Esophagus mucosa (tissue), 1 donor: ENCODE measurements at regions not wholly inside any gene's neighbourhood (a gene's known extent, or its start where the extent isn't known, plus 50 kb on each side); places are given as distances from the start of the nearest gene placed in this dataset.

ENCODE experiments used
- ATAC-seq: fragments of 200-7000 bp; cut with Tn5 transposase; one replicate; pipeline ENCODE4 v1.9.1; 2020
- donor health status: DM: yes; HTN: yes; CAD: no.

DNA sequence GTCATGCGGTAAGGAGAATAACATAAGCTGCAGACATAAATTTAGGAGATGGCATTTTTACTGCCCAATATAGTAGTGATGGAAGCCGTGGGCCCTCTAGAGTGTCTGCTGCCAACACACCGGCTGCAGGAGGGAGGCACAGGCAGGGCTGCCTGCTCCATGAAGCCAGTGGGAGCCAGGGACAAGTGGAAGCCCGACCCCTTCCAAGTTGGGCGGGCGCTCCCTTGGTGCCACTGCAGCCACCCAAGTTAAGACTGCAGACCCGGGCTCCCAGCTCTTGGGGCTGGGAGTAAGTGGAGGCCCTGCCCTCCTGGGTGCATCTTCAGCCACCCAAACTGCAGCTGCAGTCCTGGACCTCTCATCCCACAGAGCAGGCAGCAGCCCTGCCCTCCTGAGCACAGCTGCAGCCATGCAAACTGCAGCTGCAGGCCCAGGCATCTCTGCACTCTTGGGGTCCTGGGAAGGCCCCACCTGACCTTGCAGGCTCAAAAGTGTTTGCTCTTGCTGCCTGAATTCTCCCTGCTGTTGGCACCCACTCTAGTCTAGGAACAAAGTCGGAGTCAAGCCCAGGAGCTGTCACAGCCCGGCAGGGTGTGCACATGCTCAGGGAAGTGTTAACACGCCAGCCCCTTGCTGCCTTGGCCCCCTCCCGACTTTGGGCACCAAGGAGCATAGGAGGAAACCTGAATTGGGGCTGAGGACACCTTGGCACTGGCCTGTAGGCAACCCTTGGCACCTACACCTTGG is 437.2 kb upstream of the PRMT6 start:
- ATAC-seq, result no peak

DNA sequence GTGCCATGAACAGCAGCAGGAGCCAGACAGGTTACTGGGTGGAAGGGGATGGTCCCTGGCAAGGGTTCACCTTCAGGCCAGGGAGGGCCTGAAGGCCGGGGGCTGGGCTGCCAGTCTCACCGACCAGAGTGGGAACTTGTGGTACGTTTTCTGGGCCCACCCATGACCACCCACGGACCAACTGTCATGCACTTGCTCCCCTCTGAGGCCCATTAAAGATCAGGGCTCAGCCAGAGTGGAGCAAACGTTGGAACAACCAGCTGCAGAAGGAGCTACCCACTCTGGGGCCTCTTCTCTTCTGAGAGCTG is 436.7 kb upstream of the PRMT6 start:
- no peak for ATAC-seq

DNA sequence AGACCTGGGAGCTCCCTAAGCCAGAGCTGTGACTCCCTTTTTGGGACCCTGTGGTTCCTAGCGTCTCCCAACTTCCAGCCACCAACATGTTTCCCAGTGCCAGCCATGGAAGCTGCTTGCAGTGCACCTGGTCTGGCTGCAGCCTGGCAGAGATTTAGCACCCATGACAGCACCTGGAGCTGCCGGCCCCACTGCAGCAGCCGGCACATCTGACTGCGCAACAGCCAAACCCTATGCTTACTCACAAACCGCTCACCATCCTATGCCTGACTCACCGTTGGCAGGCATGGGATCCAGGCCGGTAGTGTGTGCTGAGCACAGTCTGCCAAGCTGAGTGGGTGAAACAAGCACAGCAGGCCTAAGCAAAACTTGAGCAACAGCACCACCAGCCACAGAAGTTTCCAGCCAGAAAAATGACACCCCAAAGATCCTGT is 435.9 kb upstream of the PRMT6 start:
- ATAC-seq, result peak; percentile 100

DNA sequence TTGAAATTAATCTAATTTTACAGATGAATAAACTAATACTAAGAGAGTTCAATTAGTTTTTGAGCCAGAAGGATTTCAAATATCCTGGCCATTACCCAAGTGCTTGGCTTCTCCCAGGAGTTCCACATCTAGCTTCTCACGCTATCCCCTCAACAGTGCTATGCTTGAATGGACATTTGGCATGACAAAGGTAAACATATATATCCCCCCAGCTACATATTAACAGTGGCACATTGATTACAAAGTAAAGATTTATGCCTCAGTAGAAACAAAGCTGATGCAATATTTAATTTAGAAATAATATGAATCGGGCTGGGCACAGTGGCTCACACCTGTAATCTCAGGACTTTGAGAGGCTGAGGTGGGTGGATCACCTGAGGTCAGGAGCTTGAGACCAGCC is 434.6 kb upstream of the PRMT6 start:
- ATAC-seq, result no peak

DNA sequence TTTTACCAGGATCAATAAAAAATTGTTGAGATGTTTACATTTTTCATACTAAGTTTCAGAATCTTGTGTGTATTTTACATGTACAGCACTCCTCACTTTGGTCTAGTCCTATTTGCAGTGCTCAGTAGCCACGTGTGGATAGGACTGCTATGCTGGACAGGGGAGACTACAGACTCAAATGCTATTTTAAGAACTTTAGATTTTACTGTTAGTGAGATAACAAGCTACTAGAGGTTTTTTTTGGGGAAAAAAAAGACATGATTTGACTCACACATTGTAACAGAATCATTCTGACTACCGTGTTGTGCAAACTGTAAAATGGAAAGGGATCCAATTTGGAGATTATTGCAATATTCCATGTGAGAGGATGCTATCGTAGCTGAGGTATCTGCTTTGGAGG is 418.9 kb upstream of the PRMT6 start:
- no peak for ATAC-seq

DNA sequence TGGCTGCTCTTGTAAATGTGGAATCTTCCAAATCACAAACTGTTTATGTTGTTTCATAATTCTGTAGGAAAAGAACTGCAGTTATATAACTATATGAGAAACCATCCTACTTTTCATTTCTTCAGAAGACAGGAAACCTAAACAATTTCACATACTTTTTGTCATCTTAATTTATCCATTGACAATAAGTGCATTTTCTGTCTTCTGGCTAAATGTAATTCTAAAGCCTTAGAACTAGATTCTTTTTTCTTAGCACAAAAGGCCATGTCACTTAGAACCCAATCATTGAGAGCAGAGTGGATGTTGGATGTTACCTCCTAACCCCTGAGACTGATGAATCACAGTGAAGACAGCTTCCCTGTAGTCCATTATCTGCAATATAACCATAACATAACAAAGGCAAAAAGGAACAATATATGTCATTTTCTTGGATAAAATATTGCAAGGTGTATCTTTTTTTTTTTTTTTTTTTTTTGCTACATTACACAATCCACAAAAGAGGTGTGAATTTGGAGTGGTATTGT is 410.2 kb upstream of the PRMT6 start:
- ATAC-seq, result no peak

DNA sequence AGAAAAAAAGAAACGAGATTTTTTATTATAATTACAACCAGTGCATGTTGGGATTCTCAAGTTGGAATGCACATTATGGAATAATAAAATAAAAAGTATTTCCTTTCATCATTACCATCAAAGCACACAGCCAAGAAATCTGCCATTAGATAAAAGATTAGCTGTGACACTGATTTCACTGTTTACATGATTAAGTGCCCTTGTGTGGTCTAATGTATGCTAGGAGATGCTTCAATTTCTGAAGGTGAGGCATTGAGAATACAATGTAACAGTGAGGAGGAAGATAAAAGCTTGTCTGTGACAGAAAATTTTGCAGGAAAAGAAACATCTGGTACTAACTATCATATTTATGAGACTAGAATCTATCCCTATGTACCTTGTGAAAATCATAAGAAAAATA is 409.7 kb upstream of the PRMT6 start:
- ATAC-seq, result no peak

DNA sequence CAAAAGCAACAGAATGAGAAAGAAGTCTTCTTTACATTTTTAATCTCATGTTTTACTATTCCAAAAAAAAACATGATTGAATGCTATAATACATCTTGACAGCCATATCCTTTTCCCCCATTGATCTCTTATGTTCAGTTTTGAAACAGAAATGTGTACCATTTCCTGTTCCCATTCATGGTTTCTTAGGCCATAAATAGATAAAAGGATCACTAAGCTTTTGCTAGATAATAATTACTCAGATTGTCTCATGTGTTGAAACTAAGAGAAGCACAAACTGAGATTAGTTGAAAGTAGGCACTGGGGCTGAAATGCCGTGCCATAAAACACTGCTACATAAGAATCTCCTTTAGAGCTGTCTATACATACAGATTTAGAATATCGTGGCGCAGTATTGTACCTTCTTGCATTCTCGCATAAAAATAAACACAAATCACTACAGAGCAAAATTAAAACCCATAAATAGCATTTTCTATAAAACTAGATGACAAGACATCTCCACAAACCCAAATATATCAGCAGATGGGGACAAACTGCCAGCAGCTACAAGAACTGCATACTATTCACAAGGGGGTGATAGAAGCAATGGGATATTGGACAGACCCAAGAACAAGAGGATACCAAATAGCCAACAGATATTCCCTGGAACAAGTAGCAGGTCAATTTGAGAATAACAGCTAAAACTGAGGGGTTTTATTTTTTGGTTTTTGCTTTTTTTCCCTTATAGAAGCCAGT is 405.3 kb upstream of the PRMT6 start:
- ATAC-seq, result no peak

DNA sequence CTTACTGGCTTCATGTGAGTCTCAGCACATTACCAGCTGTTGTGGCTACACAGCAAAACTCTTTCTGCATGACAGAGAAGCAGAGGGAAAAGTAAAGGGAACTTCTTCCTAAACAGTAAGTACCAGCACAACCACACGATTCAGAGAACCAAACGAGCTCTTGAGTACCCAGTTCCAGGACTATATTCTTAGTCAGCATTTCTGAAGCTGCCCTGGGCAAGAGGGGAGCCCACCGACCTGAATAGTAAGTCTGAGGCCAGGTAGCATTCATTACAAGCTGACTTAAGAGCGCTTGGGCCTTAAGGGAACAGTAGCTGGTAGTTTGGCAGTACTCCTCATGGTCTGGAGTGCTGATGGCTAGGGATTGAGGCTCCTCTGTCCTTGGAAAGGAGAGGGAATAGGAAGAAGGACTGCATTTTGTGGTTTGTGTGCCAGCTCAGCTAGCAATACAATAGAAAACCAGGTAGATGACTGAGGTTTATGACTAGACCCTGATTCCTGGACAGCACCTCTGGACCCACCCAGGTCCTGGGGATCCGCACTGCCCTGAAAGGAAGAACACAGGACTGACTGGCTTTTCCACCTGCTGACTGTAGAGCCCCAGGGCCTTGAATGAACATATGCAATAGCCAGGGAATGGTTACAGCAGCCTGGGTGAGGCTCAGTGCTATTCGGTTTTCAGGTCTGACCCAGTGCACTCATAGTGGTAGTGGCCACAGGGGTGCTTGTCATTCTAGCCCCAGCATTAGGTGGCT is 396.8 kb upstream of the PRMT6 start:
- peak; percentile 94 for ATAC-seq

DNA sequence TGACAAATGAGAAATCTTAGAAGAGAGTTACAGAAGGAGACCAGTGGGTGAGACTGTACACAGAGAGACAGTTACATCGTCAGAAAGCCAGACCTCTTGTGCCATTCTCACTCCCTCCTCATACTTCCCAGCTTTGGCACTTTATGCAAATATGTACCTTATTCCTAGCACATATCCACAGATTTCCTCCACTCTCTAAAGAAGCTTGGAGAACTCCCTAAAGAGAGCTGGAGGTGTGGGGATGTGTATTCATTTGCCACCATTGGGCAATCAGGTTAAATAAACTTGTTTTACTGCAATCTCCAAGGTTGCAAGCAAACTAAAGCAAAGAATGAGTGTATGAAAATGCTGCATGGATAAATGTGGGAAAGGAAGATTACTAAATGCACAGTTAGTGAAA is 380.9 kb upstream of the PRMT6 start:
- ATAC-seq, result no peak

DNA sequence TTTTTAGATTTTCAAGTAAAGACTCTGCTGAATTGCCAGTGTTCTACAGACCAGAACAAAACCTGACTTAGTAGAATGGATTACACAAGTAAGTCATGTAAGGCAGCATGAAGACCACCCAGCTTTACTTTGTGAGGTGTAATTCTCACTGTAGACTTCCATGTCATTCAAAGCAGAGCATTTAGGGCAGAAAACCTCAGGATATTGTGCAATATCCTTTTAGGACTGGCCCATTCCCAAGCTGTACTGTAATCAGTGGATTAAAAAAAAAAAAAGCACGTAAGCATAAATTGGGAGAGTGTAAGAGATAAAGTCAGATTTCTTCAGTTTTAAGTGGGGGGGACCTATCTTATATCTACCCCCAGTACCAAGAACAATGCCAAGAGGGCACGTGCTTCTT is 380.5 kb upstream of the PRMT6 start:
- no peak for ATAC-seq

DNA sequence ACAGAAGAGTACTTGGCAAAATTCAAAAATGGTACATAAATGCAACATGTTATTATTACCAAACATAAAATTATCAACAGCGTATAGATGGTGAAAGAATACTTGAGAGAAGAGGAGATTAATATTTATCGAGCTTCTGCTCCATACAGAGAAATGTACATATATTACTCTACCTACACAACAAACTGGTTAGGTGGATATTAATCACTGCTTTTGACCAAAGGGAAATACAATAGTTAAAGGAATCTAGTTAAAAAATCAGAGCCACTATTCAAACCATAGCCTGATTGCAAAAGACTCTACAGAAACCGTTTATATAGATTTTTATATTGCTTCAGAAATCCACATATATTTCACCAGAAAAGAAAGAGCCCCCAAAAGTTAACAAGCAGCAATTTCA is 379.3 kb upstream of the PRMT6 start:
- no peak for ATAC-seq

DNA sequence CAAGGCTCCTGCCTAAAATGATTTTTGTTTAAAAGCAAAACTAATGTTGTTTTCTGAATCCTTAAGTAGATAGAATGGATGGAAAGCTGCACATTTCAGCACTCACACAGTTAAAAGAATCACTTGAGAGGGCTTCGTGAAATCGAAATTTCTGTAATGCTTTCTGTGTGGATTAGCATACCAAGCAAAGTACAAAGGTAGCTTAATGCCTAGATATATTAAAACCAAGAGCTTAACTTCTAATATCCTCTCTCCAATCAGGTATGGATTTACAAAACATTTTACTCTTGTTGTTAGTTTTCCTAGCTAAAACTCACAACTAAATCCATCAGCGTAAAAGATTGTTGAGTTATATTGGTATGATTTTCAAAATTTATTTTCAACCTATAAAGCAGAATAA is 378.8 kb upstream of the PRMT6 start:
- ATAC-seq, result no peak

DNA sequence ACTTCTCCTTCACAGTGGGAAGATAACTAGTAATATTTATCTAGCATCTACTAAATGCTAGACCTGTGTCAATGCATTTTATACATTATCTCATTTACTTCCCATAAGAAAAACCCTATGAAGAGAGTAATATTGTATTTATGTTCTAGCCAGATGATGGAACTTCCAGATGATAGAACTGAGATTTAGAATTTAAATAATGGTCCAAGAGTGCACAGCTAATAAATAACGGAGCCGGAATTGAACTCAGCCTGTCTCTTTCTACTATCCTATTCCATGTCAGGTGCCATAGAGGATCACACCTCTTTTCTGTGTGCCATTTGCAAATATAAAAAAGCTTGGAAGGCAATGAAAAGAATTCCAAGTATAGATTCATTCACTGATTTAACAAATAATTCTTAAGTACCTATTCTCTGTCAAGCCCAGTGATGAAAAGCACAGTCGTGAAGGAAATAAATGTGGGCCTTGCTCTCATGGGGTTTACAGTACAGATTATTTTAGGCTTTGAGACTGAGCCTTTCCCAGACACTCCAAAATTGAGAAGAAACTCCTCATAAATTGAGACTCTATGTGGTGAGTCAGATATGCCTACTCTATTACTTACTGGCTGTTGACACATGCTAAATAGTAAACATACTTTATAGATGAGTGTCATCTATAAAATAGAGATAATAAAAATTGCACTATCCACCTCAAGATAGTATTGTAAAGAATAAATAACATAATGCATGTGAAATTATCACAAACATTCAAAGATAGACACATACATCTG is 378.0 kb upstream of the PRMT6 start:
- no peak for ATAC-seq

DNA sequence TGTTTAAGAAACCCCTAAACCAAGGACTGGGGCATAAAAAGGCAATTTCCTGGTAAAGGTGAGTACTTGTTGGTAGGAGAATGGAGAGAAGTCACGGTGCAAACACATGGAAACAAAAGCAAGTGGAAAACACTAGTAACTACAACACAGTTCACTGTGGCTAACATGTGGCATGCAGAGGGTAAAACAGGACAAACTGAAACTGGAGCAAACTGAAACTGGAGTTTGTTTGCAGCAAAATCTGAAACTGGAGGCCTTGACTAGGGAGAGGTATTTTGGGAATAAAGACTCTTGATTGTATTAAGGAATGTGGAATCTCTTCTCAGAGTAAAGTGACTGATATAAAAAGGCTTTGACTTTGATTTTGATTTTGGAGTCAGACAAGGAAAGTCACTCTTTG is 376.3 kb upstream of the PRMT6 start:
- ATAC-seq, result no peak

DNA sequence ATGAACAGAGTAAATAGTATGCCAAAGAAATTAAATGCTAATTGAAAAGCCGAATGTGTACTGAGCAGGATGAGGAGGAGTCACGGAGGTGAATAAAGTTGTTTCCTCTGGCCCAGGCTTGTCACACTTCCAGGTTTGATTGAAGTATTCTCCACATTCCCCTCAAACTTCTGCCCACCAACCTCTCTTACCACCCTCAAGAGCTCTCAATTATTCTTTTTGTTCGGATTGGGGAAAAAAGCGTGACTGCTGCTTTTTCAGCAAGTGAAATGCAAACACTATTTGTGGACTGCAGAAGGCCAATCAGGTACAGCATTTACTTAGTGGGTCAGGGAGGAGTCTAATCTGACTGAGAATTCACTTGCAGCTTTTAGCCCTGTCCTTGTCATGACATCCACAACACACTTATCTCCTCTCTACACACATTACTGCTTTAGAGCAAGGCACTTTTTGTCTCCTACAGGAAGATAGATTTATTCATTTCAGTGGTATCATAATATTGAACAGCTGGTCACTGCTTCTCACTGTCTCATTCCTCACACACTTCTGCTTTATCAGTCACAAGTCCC is 375.6 kb upstream of the PRMT6 start:
- ATAC-seq, result no peak

DNA sequence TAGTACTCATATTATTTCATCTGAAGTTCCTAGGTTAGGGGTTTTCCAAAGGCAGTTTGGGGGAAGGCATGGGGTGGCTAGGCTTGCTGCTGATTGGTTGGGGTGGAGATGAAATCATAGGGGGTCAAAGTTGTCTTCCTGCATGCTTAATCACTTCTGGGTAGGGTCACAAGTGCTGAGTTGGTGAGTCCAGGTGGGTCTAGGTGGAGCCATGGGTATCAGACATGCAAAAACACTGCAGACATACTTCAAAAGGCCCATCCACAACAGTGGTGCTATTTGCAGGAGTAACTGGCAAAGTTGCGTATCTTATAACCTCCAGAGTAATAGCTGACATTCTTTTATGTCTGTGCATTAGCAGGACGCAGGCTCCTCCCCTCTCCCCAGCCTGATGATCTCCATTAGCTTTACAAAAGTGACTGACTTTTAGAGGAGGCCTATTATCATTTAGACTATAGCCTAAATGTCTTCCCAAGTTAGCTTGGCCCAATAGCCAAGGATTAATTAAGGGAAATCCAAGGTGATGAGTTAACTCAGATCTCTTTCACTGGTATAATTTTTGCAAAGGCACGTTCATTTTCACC is 374.4 kb upstream of the PRMT6 start:
- no peak for ATAC-seq

DNA sequence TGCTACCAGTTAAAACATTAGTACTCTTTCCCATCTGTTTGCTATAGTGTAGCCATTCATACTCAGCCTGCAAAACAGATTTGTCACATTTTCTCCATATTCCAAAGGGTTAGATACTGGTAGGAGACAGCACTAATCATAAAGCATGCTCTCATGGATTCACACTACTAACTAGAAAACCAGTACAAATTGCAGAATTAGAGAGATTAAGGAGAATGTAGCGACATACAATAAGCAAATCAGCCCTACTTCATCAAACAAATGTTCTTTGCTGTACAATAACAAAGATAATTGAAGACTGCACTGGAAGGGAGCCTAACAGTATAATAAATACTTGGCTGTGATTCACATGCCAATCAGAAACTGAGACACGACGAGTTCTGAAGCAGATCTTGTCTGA is 368.0 kb upstream of the PRMT6 start:
- no peak for ATAC-seq

DNA sequence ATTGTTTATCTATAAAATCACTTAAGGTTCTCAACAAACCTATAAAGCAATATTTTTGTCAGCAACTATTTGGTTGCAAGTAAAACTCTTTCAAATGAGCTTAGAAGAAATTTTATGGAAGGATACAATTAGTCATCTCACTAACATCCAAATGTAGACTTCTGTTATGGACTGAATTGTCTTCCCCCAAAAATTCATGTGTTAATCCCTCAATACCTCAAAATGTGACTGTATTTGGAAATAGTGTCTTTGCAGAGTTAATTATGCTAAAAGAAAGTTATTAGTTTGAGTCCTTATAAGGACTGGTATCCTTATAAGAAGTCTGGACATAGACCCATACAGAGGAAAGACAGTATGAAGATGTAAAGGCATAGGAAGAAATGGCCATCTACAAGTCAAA is 357.8 kb upstream of the PRMT6 start:
- ATAC-seq, result no peak

DNA sequence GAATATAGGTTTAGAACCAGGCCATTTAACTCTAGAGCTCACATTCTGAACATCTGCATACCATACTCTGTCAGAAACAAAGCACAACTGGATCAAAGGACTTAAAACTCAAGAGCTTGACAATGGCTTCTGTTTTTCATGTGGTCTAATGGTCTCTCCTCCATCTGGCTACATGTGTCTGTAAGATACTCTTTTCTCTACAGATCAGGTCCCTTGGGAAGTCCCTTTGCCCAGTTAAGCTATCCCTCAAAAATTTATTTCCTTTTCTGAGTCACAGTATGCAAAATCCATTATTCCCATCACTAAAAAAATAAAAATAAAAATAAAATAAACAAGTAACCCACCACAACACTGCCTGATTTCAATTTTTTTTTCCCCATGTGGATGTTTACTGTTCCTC is 357.0 kb upstream of the PRMT6 start:
- ATAC-seq, result no peak

DNA sequence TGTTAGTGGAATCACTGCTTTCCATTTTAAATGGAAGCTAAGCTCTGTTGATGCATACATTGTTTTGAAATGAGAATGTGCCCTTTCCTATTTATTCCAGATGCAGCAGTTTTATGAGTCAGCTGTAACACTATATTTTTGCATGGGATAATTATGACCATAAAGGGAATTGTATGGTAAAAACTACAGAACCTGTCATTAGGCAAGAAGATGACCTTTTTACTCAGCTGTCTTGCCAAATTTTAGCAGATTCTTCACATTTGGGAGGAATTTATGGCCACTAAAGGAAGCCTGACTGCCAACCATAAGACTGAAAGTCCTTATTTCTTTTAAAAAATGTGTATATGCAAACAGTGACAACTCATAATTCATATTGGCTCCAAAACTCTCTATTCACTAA is 356.3 kb upstream of the PRMT6 start:
- ATAC-seq, result no peak

DNA sequence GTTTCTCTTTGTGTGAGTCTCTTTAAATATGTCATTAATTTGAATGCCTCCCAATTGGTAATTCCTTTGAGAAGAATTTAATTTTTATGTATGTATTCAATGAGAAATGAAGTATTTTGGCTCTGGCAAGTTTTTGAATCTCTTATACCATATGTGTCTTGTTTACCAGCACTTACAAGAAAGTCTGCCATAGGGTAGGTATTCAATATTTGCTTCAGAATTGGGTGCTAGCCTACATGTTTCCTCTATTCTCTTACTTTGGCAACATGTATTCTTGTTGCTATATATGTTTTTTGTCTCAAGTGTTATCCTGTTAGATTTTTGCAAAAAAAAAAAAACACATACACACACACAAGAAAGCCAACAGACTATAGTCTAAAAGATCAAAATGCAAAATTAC is 350.5 kb upstream of the PRMT6 start:
- ATAC-seq, result no peak
